Kidney epithelial cell (primary cell): ENCODE measurements at regions not wholly inside any gene's neighbourhood (a gene's known extent, or its start where the extent isn't known, plus 50 kb on each side); places are given as distances from the start of the nearest gene placed in this dataset.

Source experiments
- DNase-seq: peaks from one replicate; pipeline ENCODE4 v3.0.0-alpha.2; 2010; ENCODE audit warnings: low read depth
- H3K27me3 ChIP-seq: 2 replicates; pipeline ENCODE4 v1.6.0; 2011; ENCODE audit warnings: low read length; ENCODE audit not compliant: control insufficient read depth, insufficient read depth
- H3K36me3 ChIP-seq: 2 replicates; pipeline ENCODE4 v1.5.1; 2011; ENCODE audit warnings: low read length; ENCODE audit not compliant: control insufficient read depth, insufficient read depth
- H3K4me3 ChIP-seq: 2 replicates; pipeline ENCODE4 v1.5.1; 2011; ENCODE audit warnings: low read depth, mild to moderate bottlenecking, control low read depth, low read length
- CTCF ChIP-seq: IDR thresholded peaks from 2 replicates; pipeline ENCODE4 v1.5.1; 2011; ENCODE audit warnings: mild to moderate bottlenecking, moderate library complexity, low read length, control low read depth, inconsistent platforms; ENCODE audit not compliant: insufficient read depth, poor library complexity, severe bottlenecking

GRCh38 chr13:61151062-61151461, 264.6 kb downstream of the PCDH20 start:
- Histone ChIP-seq H3K36me3 (no peaks in the 10 kb centered on the region), H3K27me3 (no peaks in the 10 kb centered on the region), H3K4me3 (no peak overlapping the region)
- TF ChIP-seq CTCF, result no peak
- DNase-seq, result no peak

- no peak for TF ChIP-seq CTCF
- no peak for DNase-seq
- Histone ChIP-seq H3K27me3 (no peaks in the 10 kb centered on the region), H3K4me3 (no peak overlapping the region), H3K36me3 (no peaks in the 10 kb centered on the region)
Observed at GRCh38 chr13:61149331-61149730, 266.3 kb downstream of the PCDH20 start.

- DNase-seq, result no peak
- Histone ChIP-seq H3K36me3 (no peaks in the 10 kb centered on the region), H3K27me3 (no peaks in the 10 kb centered on the region), H3K4me3 (no peak overlapping the region)
- TF ChIP-seq CTCF, result no peak
Observed at GRCh38 chr13:61148691-61149315, 266.8 kb downstream of the PCDH20 start.

- no peak overlapping the region for H3K4me3 ChIP-seq
- no peaks in the 10 kb centered on the region for H3K27me3 ChIP-seq
- no peak for DNase-seq
- TF ChIP-seq CTCF, result no peak
- H3K36me3 ChIP-seq, result no peaks in the 10 kb centered on the region
Observed at GRCh38 chr13:61148211-61148610, 267.4 kb downstream of the PCDH20 start.

GRCh38 chr13:61146571-61146970, 269.1 kb downstream of the PCDH20 start:
- DNase-seq, result no peak
- Histone ChIP-seq H3K36me3 (no peaks in the 10 kb centered on the region), H3K27me3 (no peaks in the 10 kb centered on the region), H3K4me3 (no peak overlapping the region)
- no peak for TF ChIP-seq CTCF

- no peak for DNase-seq
- Histone ChIP-seq H3K36me3 (no peaks in the 10 kb centered on the region), H3K27me3 (no peaks in the 10 kb centered on the region), H3K4me3 (no peak overlapping the region)
- TF ChIP-seq CTCF, result no peak
Observed at GRCh38 chr13:61146158-61146557, 269.5 kb downstream of the PCDH20 start.
